ENCODE measurements at regions not wholly inside any gene's neighbourhood (a gene's known extent, or its start where the extent isn't known, plus 50 kb on each side); places are given as distances from the start of the nearest gene placed in this dataset.
"Not testable (repeated sequence)": the region's sequence is repeated elsewhere in the genome, so short reads cannot be mapped to it uniquely, and the experiment has no call there.

GRCh38 chr9:97774673-97775072 lies 77.5 kb upstream of the XPA start:
- H3K4me3 ChIP-seq = no peak overlapping the region
- H3K27ac ChIP-seq = no peak overlapping the region
- H3K36me3 ChIP-seq = no peaks in the 10 kb centered on the region
- TF ChIP-seq CTCF (IDR thresholded peaks at IDR 0.05) = no peak
- TF ChIP-seq POLR2AphosphoS5 (IDR thresholded peaks at IDR 0.05) = no peak
- TF ChIP-seq EP300 (IDR thresholded peaks at IDR 0.05) = no peak
- no peak for TF ChIP-seq POLR2A (IDR thresholded peaks at IDR 0.05)
- no peak for DNase-seq
- H3K9me3 ChIP-seq = peaks cover 4 to 15% (median 14%) of the 10 kb centered on the region in 4 donors
- peaks cover 0 to 35% (median 0%) of the 10 kb centered on the region in 3 donors for H3K27me3 ChIP-seq
- peaks cover 0 to 6% (median 2%) of the 10 kb centered on the region in 4 donors for H3K4me1 ChIP-seq
- WGBS, 5 donors = 43 to 53% (median 47%) methylated on average over 3 of the region's 3 CpGs
- intact Hi-C loops (cut with DNase I; ENCODE audit: low total_unique reads) = no loop called here

GRCh38 chr9:97778740-97779139 lies 74.3 kb upstream of the FOXE1 start:
- 68 to 95% (median 83%) methylated on average over 2 of the region's 2 CpGs for WGBS, 5 donors
- H3K4me1 ChIP-seq; H3K27ac ChIP-seq; DNase-seq; intact Hi-C loops (cut with DNase I; ENCODE audit: low total_unique reads); H3K36me3 ChIP-seq; H3K4me3 ChIP-seq: not testable (repeated sequence)
- Histone ChIP-seq H3K9me3 (peaks cover 4 to 18% (median 18%) of the 10 kb centered on the region in 4 donors), H3K27me3 (peaks cover 0 to 18% (median 0%) of the 10 kb centered on the region in 3 donors)

- 88 to 98% (median 95%) methylated on average over 2 of the region's 2 CpGs for WGBS, 5 donors
- intact Hi-C loops (cut with DNase I; ENCODE audit: low total_unique reads) = no loop called here
- Histone ChIP-seq H3K4me3 (no peak overlapping the region), H3K27me3 (peaks cover 0 to 24% (median 0%) of the 10 kb centered on the region in 3 donors), H3K4me1 (no peaks in the 10 kb centered on the region), H3K36me3 (no peaks in the 10 kb centered on the region), H3K9me3 (peaks cover 4 to 18% (median 18%) of the 10 kb centered on the region in 4 donors), H3K27ac (no peak overlapping the region)
- no peak for DNase-seq
- no peak for TF ChIP-seq POLR2AphosphoS5 (IDR thresholded peaks at IDR 0.05)
- TF ChIP-seq POLR2A (IDR thresholded peaks at IDR 0.05) = no peak
- no peak for TF ChIP-seq CTCF (IDR thresholded peaks at IDR 0.05)
- no peak for TF ChIP-seq EP300 (IDR thresholded peaks at IDR 0.05)
Measured at GRCh38 chr9:97779608-97780007, 73.4 kb upstream of the FOXE1 start.

GRCh38 chr9:97781902-97782301 lies 71.1 kb upstream of the FOXE1 start:
- TF ChIP-seq EP300 (IDR thresholded peaks at IDR 0.05) (no peak), POLR2AphosphoS5 (IDR thresholded peaks at IDR 0.05) (no peak), CTCF (IDR thresholded peaks at IDR 0.05) (no peak), POLR2A (IDR thresholded peaks at IDR 0.05) (no peak)
- H3K27ac ChIP-seq = no peak overlapping the region
- H3K4me3 ChIP-seq = no peak overlapping the region
- peaks cover 4 to 18% (median 18%) of the 10 kb centered on the region in 4 donors for H3K9me3 ChIP-seq
- H3K4me1 ChIP-seq = no peaks in the 10 kb centered on the region
- peaks cover 0 to 24% (median 0%) of the 10 kb centered on the region in 3 donors for H3K27me3 ChIP-seq
- no peaks in the 10 kb centered on the region for H3K36me3 ChIP-seq
- intact Hi-C loops (cut with DNase I; ENCODE audit: low total_unique reads) = no loop called here
- WGBS, 5 donors = 42 to 80% (median 54%) methylated on average over 1 of the region's 1 CpG
- no peak for DNase-seq

- intact Hi-C loops (cut with DNase I; ENCODE audit: low total_unique reads) = no loop called here
- H3K9me3 ChIP-seq = no peaks in the 10 kb centered on the region
- no peaks in the 10 kb centered on the region for H3K36me3 ChIP-seq
- H3K4me1 ChIP-seq = no peaks in the 10 kb centered on the region
- H3K4me3 ChIP-seq = no peak overlapping the region
- TF ChIP-seq CTCF (IDR thresholded peaks at IDR 0.05) (no peak), POLR2A (IDR thresholded peaks at IDR 0.05) (no peak), EP300 (IDR thresholded peaks at IDR 0.05) (no peak), POLR2AphosphoS5 (IDR thresholded peaks at IDR 0.05) (no peak)
- WGBS, 5 donors = 45 to 56% (median 50%) methylated on average over 5 of the region's 5 CpGs
- H3K27me3 ChIP-seq = peaks cover 0 to 36% (median 0%) of the 10 kb centered on the region in 3 donors
- H3K27ac ChIP-seq = no peak overlapping the region
- peak in 1 of 2 donors; percentile 10 for DNase-seq
Measured at GRCh38 chr9:97786341-97786740, 66.7 kb upstream of the FOXE1 start.

Data from stomach (tissue), 8 donors.